GM20000 (cell line): ENCODE measurements at regions not wholly inside any gene's neighbourhood (a gene's known extent, or its start where the extent isn't known, plus 50 kb on each side); places are given as distances from the start of the nearest gene placed in this dataset.
"Not testable (repeated sequence)": the region's sequence is repeated elsewhere in the genome, so short reads cannot be mapped to it uniquely, and the experiment has no call there.

Experiments
- DNase-seq: peaks from one replicate; pipeline ENCODE4 v3.0.0; 2012; ENCODE audit warnings: low spot score
- CTCF ChIP-seq: IDR thresholded peaks from 2 replicates; pipeline ENCODE4 v1.5.1; 2012; ENCODE audit warnings: mild to moderate bottlenecking, control low read depth; ENCODE audit errors: extremely low read depth, missing control alignments

DNA sequence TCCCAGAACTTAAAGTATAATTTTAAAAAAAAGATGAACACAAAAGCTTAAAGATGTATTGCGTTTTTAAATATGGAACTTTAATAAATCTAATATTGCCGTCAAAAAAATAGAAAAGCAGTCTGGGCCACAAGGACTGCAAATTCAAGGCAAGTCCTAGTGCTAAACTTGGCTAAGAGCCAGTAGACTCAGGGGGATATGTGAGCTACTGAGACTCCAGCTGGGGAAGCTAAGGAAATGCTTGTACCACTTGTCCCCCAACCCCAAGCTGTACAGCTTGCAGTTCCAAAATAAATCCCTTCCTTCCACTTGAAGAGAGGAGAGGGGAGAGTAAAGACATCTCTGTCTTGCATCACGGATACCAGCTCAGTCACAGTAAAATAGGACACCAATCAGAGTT, 290.8 kb upstream of the FGF13 start:
- DNase-seq, result no peak
- no peak for TF ChIP-seq CTCF

- DNase-seq, result no peak
- no peak for TF ChIP-seq CTCF
These were observed 284.8 kb upstream of the FGF13 start for GRCh38 chrX:138996268-138996667.

GRCh38 chrX:138995458-138995857, 283.9 kb upstream of the FGF13 start:
- no peak for DNase-seq
- TF ChIP-seq CTCF, result no peak

- DNase-seq, result not testable (repeated sequence)
These were observed 278.9 kb upstream of the FGF13 start for GRCh38 chrX:138990425-138990824.

DNA sequence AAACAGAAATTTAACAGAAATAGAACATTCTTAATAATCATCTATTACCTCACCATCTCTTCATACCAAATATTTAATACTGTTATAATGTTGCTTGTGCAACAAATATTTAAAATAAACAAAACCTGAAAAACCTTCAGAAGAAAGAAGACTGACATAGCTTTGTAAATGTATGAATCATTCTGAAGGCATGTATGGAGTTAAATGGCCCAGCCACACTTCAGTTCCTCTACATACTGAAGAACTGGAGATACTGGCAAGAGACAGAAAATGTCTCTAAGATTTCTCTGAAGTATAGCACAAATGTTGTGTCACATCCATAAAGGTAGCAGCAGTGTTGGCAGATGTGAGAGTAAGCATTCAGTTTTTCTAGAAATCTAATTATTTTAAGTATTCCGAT, 275.3 kb upstream of the FGF13 start:
- TF ChIP-seq CTCF, result no peak
- DNase-seq, result no peak

GRCh38 chrX:138986235-138986634, 274.7 kb upstream of the FGF13 start:
- no peak for DNase-seq
- no peak for TF ChIP-seq CTCF

GRCh38 chrX:138982365-138982764, 270.8 kb upstream of the FGF13 start:
- DNase-seq, result no peak
- no peak for TF ChIP-seq CTCF

GRCh38 chrX:138964501-138964900, 253.0 kb upstream of the FGF13 start:
- no peak for TF ChIP-seq CTCF
- DNase-seq, result no peak

- DNase-seq, result not testable (repeated sequence)
These were observed 250.9 kb upstream of the FGF13 start for GRCh38 chrX:138962419-138962818.
